COLO829 (cell line): ENCODE measurements at regions not wholly inside any gene's neighbourhood (a gene's known extent, or its start where the extent isn't known, plus 50 kb on each side); places are given as distances from the start of the nearest gene placed in this dataset.

Experiments used
- DNase-seq: peaks from one replicate; pipeline ENCODE4 v3.0.0; 2012; ENCODE audit warnings: low spot score

GRCh38 chr13:95497381-95497807, 55.1 kb upstream of the CLDN10 start:
- no peak for DNase-seq

DNA sequence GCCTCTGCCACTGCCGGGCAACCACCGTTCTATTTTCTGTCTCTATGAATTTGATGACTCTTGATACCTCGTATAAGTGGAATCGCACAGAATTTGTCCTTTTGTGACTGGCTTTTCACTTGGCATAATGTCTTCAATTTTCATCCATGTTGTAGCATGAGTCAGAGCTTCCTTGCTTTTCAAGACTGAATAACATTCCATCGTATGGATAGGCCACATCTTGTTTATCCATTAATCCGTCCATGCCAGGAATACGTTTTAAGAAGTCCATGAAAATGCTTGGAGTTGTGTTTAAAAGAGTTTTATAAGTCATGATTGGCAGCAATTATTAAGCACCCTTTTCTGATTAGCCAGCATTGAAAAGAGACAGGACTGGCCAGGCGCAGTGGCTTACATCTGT, 53.6 kb upstream of the CLDN10 start:
- DNase-seq = no peak

GRCh38 chr13:95499811-95500712, 52.5 kb upstream of the CLDN10 start:
- no peak for DNase-seq

- DNase-seq = no peak
Observed at GRCh38 chr13:95502216-95502615, 50.3 kb upstream of the CLDN10 start.
